Lung (tissue), 11 donors: ENCODE measurements at regions not wholly inside any gene's neighbourhood (a gene's known extent, or its start where the extent isn't known, plus 50 kb on each side); places are given as distances from the start of the nearest gene placed in this dataset.

Source experiments
- ATAC-seq: fragments of 200-7000 bp; cut with Tn5 transposase; one replicate; pipeline ENCODE4 v1.9.1; 2020; ENCODE audit warnings: moderate number of reproducible peaks; ENCODE audit not compliant: insufficient read depth, low FRiP score
- DNase-seq, 3 donors: peaks; one replicate each; pipeline ENCODE4 v3.0.0-alpha.2; 2013 to 2017
- H3K27ac ChIP-seq, 2 donors: one replicate each; pipeline ENCODE4 v1.5.1; 2013; ENCODE audit warnings: mild to moderate bottlenecking in 2 of 2, moderate library complexity in 2 of 2, control low read depth in 1 of 2, inconsistent platforms in 1 of 2, low read depth in 1 of 2, low read length in 1 of 2
- H3K27me3 ChIP-seq, 3 donors: one replicate each; pipeline ENCODE4 v1.5.1; 2013; ENCODE audit warnings: low read length in 2 of 3; ENCODE audit not compliant: control insufficient read depth in 3 of 3, insufficient read depth in 3 of 3
- H3K36me3 ChIP-seq, 4 donors: one replicate each; pipeline ENCODE4 v1.5.1; 2013; ENCODE audit warnings: low read length in 4 of 4, mild to moderate bottlenecking in 1 of 4, moderate library complexity in 1 of 4; ENCODE audit not compliant: control insufficient read depth in 4 of 4, insufficient read depth in 4 of 4
- H3K4me1 ChIP-seq, 5 donors: one replicate each; pipeline ENCODE4 v1.5.1; 2013; ENCODE audit warnings: low read length in 5 of 5, mild to moderate bottlenecking in 2 of 5, moderate library complexity in 1 of 5; ENCODE audit not compliant: control insufficient read depth in 5 of 5, insufficient read depth in 5 of 5
- H3K4me3 ChIP-seq: one replicate; pipeline ENCODE4 v1.5.1; 2013; ENCODE audit warnings: mild to moderate bottlenecking, control low read depth, moderate library complexity
- H3K9ac ChIP-seq, 2 donors: one replicate each; pipeline ENCODE4 v1.5.1; 2013; ENCODE audit warnings: low read length in 2 of 2, control low read depth in 1 of 2; ENCODE audit not compliant: insufficient read depth in 1 of 2
- H3K9me3 ChIP-seq, 4 donors: one replicate each; pipeline ENCODE4 v1.5.1; 2013; ENCODE audit warnings: low read length in 3 of 4, mild to moderate bottlenecking in 1 of 4, moderate library complexity in 1 of 4; ENCODE audit not compliant: control insufficient read depth in 4 of 4, insufficient read depth in 3 of 4
- WGBS, 2 donors: extraction: QIAGEN DNeasy Blood & Tissue Kit; methylation state at CpG; one replicate each; pipeline ENCODE4 v1.1.7; 2013; 5-methylcytosine and 5-hydroxymethylcytosine counted together
- TF ChIP-seq, protein P1 (sequence below): IDR thresholded peaks from 2 replicates; pipeline ENCODE4 v1.5.1; 2012; ENCODE audit warnings: mild to moderate bottlenecking; ENCODE audit errors: control extremely low read depth, extremely low read depth
- donor health status: control.
- donor health status: control.
- donor health status: Bipolar disorder and iron deficiency.
- donor health status: healthy.
- donor health status: DM: yes; HTN: yes; CAD: no.

DNA sequence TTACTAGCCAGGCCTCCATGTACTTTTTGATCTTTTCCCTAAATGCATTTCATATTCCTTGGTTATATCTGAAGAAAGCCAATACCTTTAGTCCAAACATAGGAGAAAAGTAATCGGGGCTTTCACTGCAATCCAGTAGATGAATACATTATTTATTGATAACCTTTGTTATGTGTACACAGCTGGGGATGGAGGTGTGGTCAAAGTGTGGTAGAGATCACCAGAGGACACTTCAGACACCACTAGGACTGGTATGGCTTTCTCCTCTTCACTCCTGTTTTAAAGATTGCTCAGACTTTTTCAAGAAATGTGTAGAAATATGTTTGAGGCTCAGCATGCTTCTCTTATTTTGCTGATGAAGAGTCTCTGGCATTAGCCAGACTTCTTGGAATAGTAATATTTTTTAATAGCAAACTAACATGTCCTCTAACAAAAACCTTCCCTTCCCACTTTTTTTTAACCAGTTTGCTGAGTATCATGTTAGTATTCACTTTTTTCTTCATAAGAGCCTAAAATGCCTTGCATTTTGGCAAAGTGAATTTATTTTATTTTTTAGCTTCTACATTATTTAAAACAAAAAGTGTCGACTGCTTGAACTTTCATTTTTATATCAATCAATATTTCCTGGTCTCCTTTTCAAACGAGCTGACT is 65.6 kb upstream of the MBNL1 start:
- Histone ChIP-seq H3K4me3 (no peak overlapping the region), H3K27ac (no peak overlapping the region), H3K36me3 (no peaks in the 10 kb centered on the region), H3K27me3 (no peaks in the 10 kb centered on the region), H3K9me3 (no peaks in the 10 kb centered on the region), H3K9ac (peak overlapping the region in 1 of 2 donors; percentile 23), H3K4me1 (peaks cover 0 to 35% (median 4%) of the 10 kb centered on the region in 5 donors)
- DNase-seq (no peak), ATAC-seq (no peak)
- 15% methylated on average over 3 of the region's 3 CpGs for WGBS, 2 donors
- TF ChIP-seq, protein P1, sequence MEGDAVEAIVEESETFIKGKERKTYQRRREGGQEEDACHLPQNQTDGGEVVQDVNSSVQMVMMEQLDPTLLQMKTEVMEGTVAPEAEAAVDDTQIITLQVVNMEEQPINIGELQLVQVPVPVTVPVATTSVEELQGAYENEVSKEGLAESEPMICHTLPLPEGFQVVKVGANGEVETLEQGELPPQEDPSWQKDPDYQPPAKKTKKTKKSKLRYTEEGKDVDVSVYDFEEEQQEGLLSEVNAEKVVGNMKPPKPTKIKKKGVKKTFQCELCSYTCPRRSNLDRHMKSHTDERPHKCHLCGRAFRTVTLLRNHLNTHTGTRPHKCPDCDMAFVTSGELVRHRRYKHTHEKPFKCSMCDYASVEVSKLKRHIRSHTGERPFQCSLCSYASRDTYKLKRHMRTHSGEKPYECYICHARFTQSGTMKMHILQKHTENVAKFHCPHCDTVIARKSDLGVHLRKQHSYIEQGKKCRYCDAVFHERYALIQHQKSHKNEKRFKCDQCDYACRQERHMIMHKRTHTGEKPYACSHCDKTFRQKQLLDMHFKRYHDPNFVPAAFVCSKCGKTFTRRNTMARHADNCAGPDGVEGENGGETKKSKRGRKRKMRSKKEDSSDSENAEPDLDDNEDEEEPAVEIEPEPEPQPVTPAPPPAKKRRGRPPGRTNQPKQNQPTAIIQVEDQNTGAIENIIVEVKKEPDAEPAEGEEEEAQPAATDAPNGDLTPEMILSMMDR: no peak

GRCh38 chr3:152203652-152204051 is 65.1 kb upstream of the MBNL1 start:
- peak in 1 of 3 donors; percentile 30 for DNase-seq
- no peak for ATAC-seq
- no peaks in the 10 kb centered on the region for H3K27me3 ChIP-seq
- no peak overlapping the region for H3K4me3 ChIP-seq
- H3K9me3 ChIP-seq: no peaks in the 10 kb centered on the region
- TF ChIP-seq, protein P1: no peak
- H3K27ac ChIP-seq: no peak overlapping the region
- H3K9ac ChIP-seq: peak overlapping the region in 1 of 2 donors; percentile 23
- no peaks in the 10 kb centered on the region for H3K36me3 ChIP-seq
- WGBS, 2 donors: 25 to 39% methylated on average over 1 of the region's 1 CpG
- peaks cover 0 to 35% (median 4%) of the 10 kb centered on the region in 5 donors for H3K4me1 ChIP-seq

DNA sequence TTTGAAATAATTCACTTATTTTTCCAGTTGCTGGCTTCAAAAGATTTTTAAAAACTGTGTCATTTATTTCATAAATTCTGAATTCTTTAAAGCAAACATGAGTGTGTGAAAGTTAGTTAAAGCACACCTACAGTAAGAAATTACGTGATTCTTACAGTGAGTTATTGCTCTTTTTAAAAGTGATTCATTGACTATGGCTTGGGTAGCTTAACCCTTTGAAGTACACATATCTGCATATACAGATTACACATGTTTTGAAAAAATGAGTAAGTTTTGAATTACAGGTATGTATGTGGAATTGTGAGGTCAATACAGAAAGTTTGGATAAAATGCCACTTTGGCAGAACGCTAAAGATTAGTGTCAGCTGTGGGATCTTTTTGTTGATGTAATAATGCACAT is 64.5 kb upstream of the MBNL1 start:
- ATAC-seq (no peak), DNase-seq (no peak)
- Histone ChIP-seq H3K27ac (no peak overlapping the region), H3K27me3 (no peaks in the 10 kb centered on the region), H3K4me3 (no peak overlapping the region), H3K9ac (no peak overlapping the region), H3K9me3 (no peaks in the 10 kb centered on the region), H3K36me3 (no peaks in the 10 kb centered on the region), H3K4me1 (peaks cover 0 to 35% (median 4%) of the 10 kb centered on the region in 5 donors)
- TF ChIP-seq, protein P1: no peak
- 35 to 40% methylated on average over 2 of the region's 2 CpGs for WGBS, 2 donors
